ENCODE measurements at regions not wholly inside any gene's neighbourhood (a gene's known extent, or its start where the extent isn't known, plus 50 kb on each side); places are given as distances from the start of the nearest gene placed in this dataset.

GRCh38 chr5:68070591-68071281, 144.8 kb upstream of the PIK3R1 start:
- TF ChIP-seq ZNF565 (CRISPR knock-in tag; conservative IDR thresholded peaks at IDR 0.05; ENCODE audit: low read depth) (no peak), ESRRG (CRISPR knock-in tag; IDR thresholded peaks at IDR 0.05) (no peak), ARNTL (CRISPR knock-in tag; IDR thresholded peaks at IDR 0.05; ENCODE audit: borderline replicate concordance, low read depth) (no peak)

All from SK-N-SH treated with all-trans-retinoic acid at 6 μM for 48 hours (cell line).